ENCODE measurements at regions not wholly inside any gene's neighbourhood (a gene's known extent, or its start where the extent isn't known, plus 50 kb on each side); places are given as distances from the start of the nearest gene placed in this dataset.

DNA sequence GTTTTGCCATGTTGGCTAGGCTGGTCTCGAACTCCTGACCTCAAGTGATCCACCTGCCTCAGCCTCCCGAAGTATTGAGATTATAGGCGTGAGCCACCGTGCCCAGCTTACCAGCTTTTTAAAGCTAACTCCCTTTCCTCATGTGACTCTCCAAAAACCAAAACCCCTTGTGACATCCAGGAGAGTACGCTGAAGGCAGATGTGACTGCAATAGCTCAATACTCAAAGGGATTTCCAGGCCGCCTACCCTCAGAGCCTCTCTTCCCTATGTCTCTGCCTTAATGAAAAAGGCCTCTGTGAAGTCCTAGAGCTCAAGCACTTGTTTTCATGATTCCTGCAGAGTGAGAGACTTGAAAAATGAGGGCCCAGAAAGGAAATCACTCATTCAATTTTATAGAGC is 82.6 kb downstream of the TEX35 start:
- Histone ChIP-seq H3K27ac (replicated peaks in 1 of 4) (no peak overlapping the region), H3K27me3 (no peaks in the 10 kb centered on the region), H3K9me3 (peaks cover 0 to 3% (median 0%) of the 10 kb centered on the region in 4 donors), H3K36me3 (no peaks in the 10 kb centered on the region), H3K4me3 (no peak overlapping the region), H3K4me1 (no peaks in the 10 kb centered on the region)
- DNase-seq (ENCODE audit: extremely low spot score): no peak
- TF ChIP-seq EP300 (IDR thresholded peaks at IDR 0.05) (no peak), POLR2A (IDR thresholded peaks at IDR 0.05; ENCODE audit: low read depth) (no peak), POLR2AphosphoS5 (IDR thresholded peaks at IDR 0.05) (no peak)
- TF ChIP-seq, protein P1, sequence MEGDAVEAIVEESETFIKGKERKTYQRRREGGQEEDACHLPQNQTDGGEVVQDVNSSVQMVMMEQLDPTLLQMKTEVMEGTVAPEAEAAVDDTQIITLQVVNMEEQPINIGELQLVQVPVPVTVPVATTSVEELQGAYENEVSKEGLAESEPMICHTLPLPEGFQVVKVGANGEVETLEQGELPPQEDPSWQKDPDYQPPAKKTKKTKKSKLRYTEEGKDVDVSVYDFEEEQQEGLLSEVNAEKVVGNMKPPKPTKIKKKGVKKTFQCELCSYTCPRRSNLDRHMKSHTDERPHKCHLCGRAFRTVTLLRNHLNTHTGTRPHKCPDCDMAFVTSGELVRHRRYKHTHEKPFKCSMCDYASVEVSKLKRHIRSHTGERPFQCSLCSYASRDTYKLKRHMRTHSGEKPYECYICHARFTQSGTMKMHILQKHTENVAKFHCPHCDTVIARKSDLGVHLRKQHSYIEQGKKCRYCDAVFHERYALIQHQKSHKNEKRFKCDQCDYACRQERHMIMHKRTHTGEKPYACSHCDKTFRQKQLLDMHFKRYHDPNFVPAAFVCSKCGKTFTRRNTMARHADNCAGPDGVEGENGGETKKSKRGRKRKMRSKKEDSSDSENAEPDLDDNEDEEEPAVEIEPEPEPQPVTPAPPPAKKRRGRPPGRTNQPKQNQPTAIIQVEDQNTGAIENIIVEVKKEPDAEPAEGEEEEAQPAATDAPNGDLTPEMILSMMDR (IDR thresholded peaks at IDR 0.05): no peak
- 89% methylated on average over 6 of the region's 6 CpGs for WGBS
- intact Hi-C loops (cut with DNase I): no loop called here

DNA sequence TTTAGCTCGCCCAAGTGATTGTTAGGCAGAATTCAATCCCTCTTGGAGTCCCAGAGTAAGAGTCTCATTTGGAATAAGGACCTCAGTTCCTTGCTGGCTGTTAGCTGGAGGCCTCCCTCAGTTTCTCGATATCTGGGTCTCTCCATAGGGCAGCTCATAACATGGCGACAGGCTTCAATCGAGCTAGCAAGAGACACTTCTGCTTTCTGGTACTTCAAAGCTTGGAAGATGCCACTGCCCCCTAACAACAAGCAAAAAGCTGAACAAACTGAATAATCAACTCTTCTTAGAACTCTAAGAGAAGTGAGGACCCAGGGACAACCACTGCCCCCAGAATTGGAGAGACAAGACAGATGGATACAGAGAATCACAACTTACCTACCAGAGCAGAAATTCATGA is 86.2 kb downstream of the TEX35 start:
- Histone ChIP-seq H3K4me1 (no peaks in the 10 kb centered on the region), H3K36me3 (no peaks in the 10 kb centered on the region), H3K27me3 (no peaks in the 10 kb centered on the region), H3K9me3 (peaks cover 0 to 3% (median 0%) of the 10 kb centered on the region in 4 donors), H3K27ac (replicated peaks in 1 of 4) (no peak overlapping the region), H3K4me3 (no peak overlapping the region)
- intact Hi-C loops (cut with DNase I): no loop called here
- TF ChIP-seq POLR2AphosphoS5 (IDR thresholded peaks at IDR 0.05): no peak
- TF ChIP-seq EP300 (IDR thresholded peaks at IDR 0.05): no peak
- no peak for TF ChIP-seq POLR2A (IDR thresholded peaks at IDR 0.05; ENCODE audit: low read depth)
- TF ChIP-seq, protein P1 (IDR thresholded peaks at IDR 0.05): no peak
- WGBS: 94% methylated on average over 4 of the region's 4 CpGs
- no peak for DNase-seq (ENCODE audit: extremely low spot score)

DNA sequence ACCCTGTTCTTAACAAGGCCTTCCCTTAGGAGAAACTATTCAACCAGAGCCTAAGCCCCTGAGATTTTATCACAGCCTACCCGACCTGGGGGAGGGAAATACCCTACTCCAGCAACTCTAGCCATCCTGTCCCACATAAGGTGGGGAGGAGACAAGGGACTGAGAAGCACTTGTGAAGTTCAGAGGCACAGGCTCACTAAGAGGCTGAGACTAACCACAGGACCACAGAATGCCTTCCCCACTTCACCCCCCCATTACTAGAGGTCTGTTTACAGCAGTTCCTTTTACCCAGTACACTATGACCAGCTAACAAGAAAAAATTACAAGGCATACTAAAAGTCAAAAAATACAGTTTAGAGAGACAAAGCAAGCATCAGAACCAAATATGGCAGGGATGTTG is 86.8 kb downstream of the TEX35 start:
- H3K36me3 ChIP-seq: no peaks in the 10 kb centered on the region
- intact Hi-C loops (cut with DNase I): no loop called here
- no peak overlapping the region for H3K27ac ChIP-seq (replicated peaks in 1 of 4)
- H3K27me3 ChIP-seq: no peaks in the 10 kb centered on the region
- DNase-seq (ENCODE audit: extremely low spot score): no peak
- TF ChIP-seq, protein P1 (IDR thresholded peaks at IDR 0.05): no peak
- TF ChIP-seq POLR2AphosphoS5 (IDR thresholded peaks at IDR 0.05) (no peak), POLR2A (IDR thresholded peaks at IDR 0.05; ENCODE audit: low read depth) (no peak), EP300 (IDR thresholded peaks at IDR 0.05) (no peak)
- 38% methylated on average over 1 of the region's 1 CpG for WGBS
- no peaks in the 10 kb centered on the region for H3K4me1 ChIP-seq
- no peak overlapping the region for H3K4me3 ChIP-seq
- peaks cover 0 to 3% (median 0%) of the 10 kb centered on the region in 4 donors for H3K9me3 ChIP-seq

DNA sequence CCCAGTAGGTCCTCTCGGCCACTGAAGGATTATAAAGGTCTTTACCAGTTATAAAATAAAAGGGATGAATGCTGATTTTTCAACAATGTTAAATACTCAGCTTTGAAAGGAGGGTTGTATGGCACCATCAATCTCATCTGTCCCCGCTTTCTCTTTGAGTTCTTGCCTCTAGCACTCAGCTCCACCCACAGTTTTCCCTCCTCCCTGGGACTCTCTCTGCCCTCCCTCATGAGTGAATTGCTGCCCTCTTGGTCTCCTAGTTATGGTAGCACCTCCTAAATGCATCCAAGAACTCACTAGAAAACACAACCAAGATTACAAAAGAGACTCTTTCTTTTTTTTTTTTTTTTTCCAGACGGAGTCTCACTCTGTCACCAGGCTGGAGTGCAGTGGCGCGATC is 91.0 kb downstream of the TEX35 start:
- H3K9me3 ChIP-seq: peaks cover 0 to 3% (median 0%) of the 10 kb centered on the region in 4 donors
- H3K27ac ChIP-seq (replicated peaks in 1 of 4): no peak overlapping the region
- H3K36me3 ChIP-seq: no peaks in the 10 kb centered on the region
- H3K4me1 ChIP-seq: peaks cover 2 to 9% (median 4%) of the 10 kb centered on the region in 4 donors
- intact Hi-C loops (cut with DNase I): no loop called here
- TF ChIP-seq, protein P1 (IDR thresholded peaks at IDR 0.05): no peak
- TF ChIP-seq POLR2AphosphoS5 (IDR thresholded peaks at IDR 0.05): no peak
- DNase-seq (ENCODE audit: extremely low spot score): no peak
- 99% methylated on average over 5 of the region's 5 CpGs for WGBS
- no peaks in the 10 kb centered on the region for H3K27me3 ChIP-seq
- H3K4me3 ChIP-seq: no peak overlapping the region

DNA sequence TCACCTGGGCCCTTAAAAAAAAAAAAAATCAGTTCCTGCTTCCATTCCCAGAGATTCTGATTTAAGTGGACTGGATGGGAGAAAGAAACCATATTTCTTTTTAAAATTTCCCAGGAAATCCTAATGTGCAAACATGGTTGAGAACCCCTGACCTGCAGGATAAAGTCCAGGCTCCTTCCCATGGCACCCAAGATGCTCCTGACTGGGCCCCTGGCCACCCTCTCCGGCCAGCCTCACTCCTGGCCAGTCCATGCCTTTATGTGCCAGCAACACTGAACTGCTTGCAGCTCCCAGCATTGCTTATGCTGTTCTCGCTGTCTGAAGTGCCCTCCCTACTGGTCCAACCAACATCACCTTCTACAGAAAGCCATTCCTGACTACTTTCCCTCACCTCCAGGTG is 93.9 kb downstream of the TEX35 start:
- intact Hi-C loops (cut with DNase I): no loop called here
- 91% methylated on average over 2 of the region's 2 CpGs for WGBS

More for the DNA sequence above, 93.9 kb downstream of the TEX35 start:
- Histone ChIP-seq H3K4me1 (peaks cover 2 to 9% (median 5%) of the 10 kb centered on the region in 4 donors), H3K9me3 (no peaks in the 10 kb centered on the region), H3K4me3 (no peak overlapping the region), H3K27ac (replicated peaks in 1 of 4) (no peak overlapping the region), H3K27me3 (no peaks in the 10 kb centered on the region), H3K36me3 (no peaks in the 10 kb centered on the region)
- no peak for DNase-seq (ENCODE audit: extremely low spot score)
- no peak for TF ChIP-seq POLR2AphosphoS5 (IDR thresholded peaks at IDR 0.05)
- no peak for TF ChIP-seq EP300 (IDR thresholded peaks at IDR 0.05)
- no peak for TF ChIP-seq POLR2A (IDR thresholded peaks at IDR 0.05; ENCODE audit: low read depth)
- TF ChIP-seq, protein P1 (IDR thresholded peaks at IDR 0.05): no peak

Measured in esophagus muscularis mucosa (tissue), 4 donors.